ENCODE measurements at regions not wholly inside any gene's neighbourhood (a gene's known extent, or its start where the extent isn't known, plus 50 kb on each side); places are given as distances from the start of the nearest gene placed in this dataset.

DNA sequence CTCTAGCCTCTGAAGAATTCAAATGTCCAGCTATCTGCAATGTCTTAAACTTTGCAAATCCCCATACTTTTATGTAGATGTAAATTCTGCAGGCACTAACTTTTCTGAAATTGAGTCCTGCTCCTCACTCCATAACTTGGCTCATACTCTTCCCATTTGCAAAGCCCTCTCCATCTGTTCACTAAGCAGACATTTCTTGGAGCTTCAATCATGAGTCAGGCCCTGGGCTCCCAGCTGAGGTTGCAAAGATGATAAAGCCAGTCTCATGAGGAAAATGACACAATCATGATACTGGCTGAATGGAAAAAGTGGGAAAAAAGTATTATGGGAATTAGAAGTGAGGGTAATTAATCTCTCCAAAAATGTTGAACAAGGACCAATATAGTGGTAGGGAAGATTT, 507.6 kb downstream of the NR2F2 start:
- Mint-ChIP-seq H3K27ac (no peak overlapping the region), H3K4me1 (no peaks in the 10 kb centered on the region), H3K4me3 (no peak overlapping the region), H3K27me3 (ENCODE audit: low read depth) (no peaks in the 10 kb centered on the region; the same call in 1 of the 2 replicates), H3K9me3 (peaks cover 48% of the 10 kb centered on the region), H3K36me3 (peaks cover 28% of the 10 kb centered on the region)
- TF ChIP-seq SMAD3 (CRISPR knock-in tag; IDR thresholded peaks at IDR 0.05; ENCODE audit: borderline replicate concordance): no peak
- ChIA-PET POLR2A (no interaction called here), CTCF (no interaction called here)
- DNase-seq (ENCODE audit: low spot score): no peak
- no peak for ATAC-seq

DNA sequence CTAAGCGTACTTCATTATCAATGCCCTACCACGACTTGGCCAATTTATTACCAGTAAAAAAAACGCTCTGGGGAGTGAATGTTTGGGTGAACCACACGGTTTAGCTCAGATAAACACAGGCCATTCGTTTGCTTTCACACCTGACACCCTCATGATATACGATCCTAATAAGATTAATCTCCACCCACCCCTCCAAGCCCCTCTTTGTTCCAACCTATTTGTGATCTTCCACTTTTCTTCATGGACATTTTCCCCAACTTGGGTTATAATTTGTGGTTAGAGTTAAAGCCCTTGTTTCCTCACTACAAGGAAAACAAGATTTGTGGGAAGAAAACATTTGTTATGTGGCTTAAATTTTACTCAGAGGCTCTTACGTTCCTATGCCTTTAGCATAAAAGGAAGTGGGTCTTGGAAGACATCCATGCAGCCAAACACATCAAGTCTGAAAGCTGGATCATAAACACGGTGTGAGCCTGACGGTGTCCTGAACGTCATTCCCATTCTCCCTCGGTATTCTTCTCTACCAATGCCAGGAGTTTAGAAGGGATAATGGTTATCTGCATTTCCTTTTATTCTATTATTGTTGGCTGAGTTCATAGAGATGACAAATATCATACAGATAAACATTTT, 518.9 kb downstream of the NR2F2 start:
- H3K9me3 Mint-ChIP-seq: peaks cover 34% of the 10 kb centered on the region
- peaks cover 22% of the 10 kb centered on the region for H3K4me1 Mint-ChIP-seq
- no peak overlapping the region for H3K27ac Mint-ChIP-seq
- TF ChIP-seq MXD4 (CRISPR knock-in tag; IDR thresholded peaks at IDR 0.05; ENCODE audit: borderline replicate concordance) (no peak), ELF4 (CRISPR knock-in tag; IDR thresholded peaks at IDR 0.05; ENCODE audit: low read depth) (no peak), NFYB (CRISPR knock-in tag; conservative IDR thresholded peaks at IDR 0.05; ENCODE audit: low read depth) (no peak), JAZF1 (CRISPR knock-in tag; IDR thresholded peaks at IDR 0.05) (no peak), NR1H2 (CRISPR knock-in tag; IDR thresholded peaks at IDR 0.05) (no peak)
- TF ChIP-seq, protein P1, sequence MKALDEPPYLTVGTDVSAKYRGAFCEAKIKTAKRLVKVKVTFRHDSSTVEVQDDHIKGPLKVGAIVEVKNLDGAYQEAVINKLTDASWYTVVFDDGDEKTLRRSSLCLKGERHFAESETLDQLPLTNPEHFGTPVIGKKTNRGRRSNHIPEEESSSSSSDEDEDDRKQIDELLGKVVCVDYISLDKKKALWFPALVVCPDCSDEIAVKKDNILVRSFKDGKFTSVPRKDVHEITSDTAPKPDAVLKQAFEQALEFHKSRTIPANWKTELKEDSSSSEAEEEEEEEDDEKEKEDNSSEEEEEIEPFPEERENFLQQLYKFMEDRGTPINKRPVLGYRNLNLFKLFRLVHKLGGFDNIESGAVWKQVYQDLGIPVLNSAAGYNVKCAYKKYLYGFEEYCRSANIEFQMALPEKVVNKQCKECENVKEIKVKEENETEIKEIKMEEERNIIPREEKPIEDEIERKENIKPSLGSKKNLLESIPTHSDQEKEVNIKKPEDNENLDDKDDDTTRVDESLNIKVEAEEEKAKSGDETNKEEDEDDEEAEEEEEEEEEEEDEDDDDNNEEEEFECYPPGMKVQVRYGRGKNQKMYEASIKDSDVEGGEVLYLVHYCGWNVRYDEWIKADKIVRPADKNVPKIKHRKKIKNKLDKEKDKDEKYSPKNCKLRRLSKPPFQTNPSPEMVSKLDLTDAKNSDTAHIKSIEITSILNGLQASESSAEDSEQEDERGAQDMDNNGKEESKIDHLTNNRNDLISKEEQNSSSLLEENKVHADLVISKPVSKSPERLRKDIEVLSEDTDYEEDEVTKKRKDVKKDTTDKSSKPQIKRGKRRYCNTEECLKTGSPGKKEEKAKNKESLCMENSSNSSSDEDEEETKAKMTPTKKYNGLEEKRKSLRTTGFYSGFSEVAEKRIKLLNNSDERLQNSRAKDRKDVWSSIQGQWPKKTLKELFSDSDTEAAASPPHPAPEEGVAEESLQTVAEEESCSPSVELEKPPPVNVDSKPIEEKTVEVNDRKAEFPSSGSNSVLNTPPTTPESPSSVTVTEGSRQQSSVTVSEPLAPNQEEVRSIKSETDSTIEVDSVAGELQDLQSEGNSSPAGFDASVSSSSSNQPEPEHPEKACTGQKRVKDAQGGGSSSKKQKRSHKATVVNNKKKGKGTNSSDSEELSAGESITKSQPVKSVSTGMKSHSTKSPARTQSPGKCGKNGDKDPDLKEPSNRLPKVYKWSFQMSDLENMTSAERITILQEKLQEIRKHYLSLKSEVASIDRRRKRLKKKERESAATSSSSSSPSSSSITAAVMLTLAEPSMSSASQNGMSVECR (CRISPR knock-in tag; IDR thresholded peaks at IDR 0.05; ENCODE audit: borderline replicate concordance): no peak
- TF ChIP-seq, protein P2, sequence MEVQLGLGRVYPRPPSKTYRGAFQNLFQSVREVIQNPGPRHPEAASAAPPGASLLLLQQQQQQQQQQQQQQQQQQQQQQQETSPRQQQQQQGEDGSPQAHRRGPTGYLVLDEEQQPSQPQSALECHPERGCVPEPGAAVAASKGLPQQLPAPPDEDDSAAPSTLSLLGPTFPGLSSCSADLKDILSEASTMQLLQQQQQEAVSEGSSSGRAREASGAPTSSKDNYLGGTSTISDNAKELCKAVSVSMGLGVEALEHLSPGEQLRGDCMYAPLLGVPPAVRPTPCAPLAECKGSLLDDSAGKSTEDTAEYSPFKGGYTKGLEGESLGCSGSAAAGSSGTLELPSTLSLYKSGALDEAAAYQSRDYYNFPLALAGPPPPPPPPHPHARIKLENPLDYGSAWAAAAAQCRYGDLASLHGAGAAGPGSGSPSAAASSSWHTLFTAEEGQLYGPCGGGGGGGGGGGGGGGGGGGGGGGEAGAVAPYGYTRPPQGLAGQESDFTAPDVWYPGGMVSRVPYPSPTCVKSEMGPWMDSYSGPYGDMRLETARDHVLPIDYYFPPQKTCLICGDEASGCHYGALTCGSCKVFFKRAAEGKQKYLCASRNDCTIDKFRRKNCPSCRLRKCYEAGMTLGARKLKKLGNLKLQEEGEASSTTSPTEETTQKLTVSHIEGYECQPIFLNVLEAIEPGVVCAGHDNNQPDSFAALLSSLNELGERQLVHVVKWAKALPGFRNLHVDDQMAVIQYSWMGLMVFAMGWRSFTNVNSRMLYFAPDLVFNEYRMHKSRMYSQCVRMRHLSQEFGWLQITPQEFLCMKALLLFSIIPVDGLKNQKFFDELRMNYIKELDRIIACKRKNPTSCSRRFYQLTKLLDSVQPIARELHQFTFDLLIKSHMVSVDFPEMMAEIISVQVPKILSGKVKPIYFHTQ (CRISPR knock-in tag; IDR thresholded peaks at IDR 0.05): no peak
- TF ChIP-seq, protein P3, sequence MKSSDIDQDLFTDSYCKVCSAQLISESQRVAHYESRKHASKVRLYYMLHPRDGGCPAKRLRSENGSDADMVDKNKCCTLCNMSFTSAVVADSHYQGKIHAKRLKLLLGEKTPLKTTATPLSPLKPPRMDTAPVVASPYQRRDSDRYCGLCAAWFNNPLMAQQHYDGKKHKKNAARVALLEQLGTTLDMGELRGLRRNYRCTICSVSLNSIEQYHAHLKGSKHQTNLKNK (CRISPR knock-in tag; IDR thresholded peaks at IDR 0.05): no peak
- TF ChIP-seq, protein P4, sequence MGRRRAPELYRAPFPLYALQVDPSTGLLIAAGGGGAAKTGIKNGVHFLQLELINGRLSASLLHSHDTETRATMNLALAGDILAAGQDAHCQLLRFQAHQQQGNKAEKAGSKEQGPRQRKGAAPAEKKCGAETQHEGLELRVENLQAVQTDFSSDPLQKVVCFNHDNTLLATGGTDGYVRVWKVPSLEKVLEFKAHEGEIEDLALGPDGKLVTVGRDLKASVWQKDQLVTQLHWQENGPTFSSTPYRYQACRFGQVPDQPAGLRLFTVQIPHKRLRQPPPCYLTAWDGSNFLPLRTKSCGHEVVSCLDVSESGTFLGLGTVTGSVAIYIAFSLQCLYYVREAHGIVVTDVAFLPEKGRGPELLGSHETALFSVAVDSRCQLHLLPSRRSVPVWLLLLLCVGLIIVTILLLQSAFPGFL (CRISPR knock-in tag; IDR thresholded peaks at IDR 0.05; ENCODE audit: borderline replicate concordance): no peak
- TF ChIP-seq, protein P5, sequence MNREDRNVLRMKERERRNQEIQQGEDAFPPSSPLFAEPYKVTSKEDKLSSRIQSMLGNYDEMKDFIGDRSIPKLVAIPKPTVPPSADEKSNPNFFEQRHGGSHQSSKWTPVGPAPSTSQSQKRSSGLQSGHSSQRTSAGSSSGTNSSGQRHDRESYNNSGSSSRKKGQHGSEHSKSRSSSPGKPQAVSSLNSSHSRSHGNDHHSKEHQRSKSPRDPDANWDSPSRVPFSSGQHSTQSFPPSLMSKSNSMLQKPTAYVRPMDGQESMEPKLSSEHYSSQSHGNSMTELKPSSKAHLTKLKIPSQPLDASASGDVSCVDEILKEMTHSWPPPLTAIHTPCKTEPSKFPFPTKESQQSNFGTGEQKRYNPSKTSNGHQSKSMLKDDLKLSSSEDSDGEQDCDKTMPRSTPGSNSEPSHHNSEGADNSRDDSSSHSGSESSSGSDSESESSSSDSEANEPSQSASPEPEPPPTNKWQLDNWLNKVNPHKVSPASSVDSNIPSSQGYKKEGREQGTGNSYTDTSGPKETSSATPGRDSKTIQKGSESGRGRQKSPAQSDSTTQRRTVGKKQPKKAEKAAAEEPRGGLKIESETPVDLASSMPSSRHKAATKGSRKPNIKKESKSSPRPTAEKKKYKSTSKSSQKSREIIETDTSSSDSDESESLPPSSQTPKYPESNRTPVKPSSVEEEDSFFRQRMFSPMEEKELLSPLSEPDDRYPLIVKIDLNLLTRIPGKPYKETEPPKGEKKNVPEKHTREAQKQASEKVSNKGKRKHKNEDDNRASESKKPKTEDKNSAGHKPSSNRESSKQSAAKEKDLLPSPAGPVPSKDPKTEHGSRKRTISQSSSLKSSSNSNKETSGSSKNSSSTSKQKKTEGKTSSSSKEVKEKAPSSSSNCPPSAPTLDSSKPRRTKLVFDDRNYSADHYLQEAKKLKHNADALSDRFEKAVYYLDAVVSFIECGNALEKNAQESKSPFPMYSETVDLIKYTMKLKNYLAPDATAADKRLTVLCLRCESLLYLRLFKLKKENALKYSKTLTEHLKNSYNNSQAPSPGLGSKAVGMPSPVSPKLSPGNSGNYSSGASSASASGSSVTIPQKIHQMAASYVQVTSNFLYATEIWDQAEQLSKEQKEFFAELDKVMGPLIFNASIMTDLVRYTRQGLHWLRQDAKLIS (CRISPR knock-in tag; IDR thresholded peaks at IDR 0.05; ENCODE audit: borderline replicate concordance): no peak
- TF ChIP-seq, protein P6, sequence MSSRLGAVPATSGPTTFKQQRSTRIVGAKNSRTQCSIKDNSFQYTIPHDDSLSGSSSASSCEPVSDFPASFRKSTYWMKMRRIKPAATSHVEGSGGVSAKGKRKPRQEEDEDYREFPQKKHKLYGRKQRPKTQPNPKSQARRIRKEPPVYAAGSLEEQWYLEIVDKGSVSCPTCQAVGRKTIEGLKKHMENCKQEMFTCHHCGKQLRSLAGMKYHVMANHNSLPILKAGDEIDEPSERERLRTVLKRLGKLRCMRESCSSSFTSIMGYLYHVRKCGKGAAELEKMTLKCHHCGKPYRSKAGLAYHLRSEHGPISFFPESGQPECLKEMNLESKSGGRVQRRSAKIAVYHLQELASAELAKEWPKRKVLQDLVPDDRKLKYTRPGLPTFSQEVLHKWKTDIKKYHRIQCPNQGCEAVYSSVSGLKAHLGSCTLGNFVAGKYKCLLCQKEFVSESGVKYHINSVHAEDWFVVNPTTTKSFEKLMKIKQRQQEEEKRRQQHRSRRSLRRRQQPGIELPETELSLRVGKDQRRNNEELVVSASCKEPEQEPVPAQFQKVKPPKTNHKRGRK (CRISPR knock-in tag; IDR thresholded peaks at IDR 0.05; ENCODE audit: borderline replicate concordance): no peak
- TF ChIP-seq, protein P7, sequence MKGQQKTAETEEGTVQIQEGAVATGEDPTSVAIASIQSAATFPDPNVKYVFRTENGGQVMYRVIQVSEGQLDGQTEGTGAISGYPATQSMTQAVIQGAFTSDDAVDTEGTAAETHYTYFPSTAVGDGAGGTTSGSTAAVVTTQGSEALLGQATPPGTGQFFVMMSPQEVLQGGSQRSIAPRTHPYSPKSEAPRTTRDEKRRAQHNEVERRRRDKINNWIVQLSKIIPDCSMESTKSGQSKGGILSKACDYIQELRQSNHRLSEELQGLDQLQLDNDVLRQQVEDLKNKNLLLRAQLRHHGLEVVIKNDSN (CRISPR knock-in tag; IDR thresholded peaks at IDR 0.05): no peak
- peaks cover 15% of the 10 kb centered on the region for H3K36me3 Mint-ChIP-seq
- POLR2A ChIA-PET: interaction anchor here (0.8 kb wide), 1 partner anchor 26 kb away, joined by 3 read pairs; no protein-coding TSS in a partner anchor
- ATAC-seq (no peak), DNase-seq (ENCODE audit: low spot score) (no peak)
- H3K4me3 Mint-ChIP-seq: no peak overlapping the region
- CTCF ChIA-PET: no interaction called here
- no peaks in the 10 kb centered on the region; the same call in 1 of the 2 replicates for H3K27me3 Mint-ChIP-seq (ENCODE audit: low read depth)

Data from WTC11 (cell line).